HG03097 (cell line): ENCODE measurements at regions not wholly inside any gene's neighbourhood (a gene's known extent, or its start where the extent isn't known, plus 50 kb on each side); places are given as distances from the start of the nearest gene placed in this dataset.

Experiments
- ATAC-seq: cut with Tn5 transposase; IDR thresholded peaks from one replicate; pipeline ENCODE4 v1.9.1; 2021; ENCODE audit not compliant: unreplicated experiment, low FRiP score

GRCh38 chr13:99863789-99864626 lies 107.6 kb downstream of the ZIC5 start:
- no peak for ATAC-seq

DNA sequence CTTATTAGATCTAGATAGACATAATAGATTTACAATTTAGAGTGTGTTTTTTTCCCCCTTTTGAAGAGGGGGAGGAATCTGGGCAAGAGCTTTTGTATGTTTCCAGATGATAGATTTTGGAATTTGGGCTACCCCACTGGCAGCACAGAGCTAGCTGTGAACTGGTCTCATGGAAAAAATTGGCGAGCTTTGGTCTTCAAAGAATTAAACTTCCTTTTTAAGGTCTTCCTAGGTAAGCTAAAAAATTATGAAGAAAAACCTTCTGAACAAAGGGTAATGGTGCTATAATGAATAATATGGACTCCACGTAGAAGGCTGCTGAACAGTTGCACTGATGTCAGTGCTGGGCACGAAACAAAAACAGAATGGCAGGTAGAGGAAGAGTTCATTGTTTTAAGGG lies 109.3 kb downstream of the ZIC5 start:
- ATAC-seq, result no peak

- no peak for ATAC-seq
Measured at GRCh38 chr13:99861771-99862170, 109.8 kb downstream of the ZIC5 start.

GRCh38 chr13:99860745-99861144 lies 110.8 kb downstream of the ZIC5 start:
- ATAC-seq, result no peak

GRCh38 chr13:99859178-99860177 lies 112.1 kb downstream of the ZIC5 start:
- ATAC-seq, result peak; percentile 82

- ATAC-seq, result no peak
Measured at GRCh38 chr13:99857738-99858137, 113.8 kb downstream of the ZIC5 start.

DNA sequence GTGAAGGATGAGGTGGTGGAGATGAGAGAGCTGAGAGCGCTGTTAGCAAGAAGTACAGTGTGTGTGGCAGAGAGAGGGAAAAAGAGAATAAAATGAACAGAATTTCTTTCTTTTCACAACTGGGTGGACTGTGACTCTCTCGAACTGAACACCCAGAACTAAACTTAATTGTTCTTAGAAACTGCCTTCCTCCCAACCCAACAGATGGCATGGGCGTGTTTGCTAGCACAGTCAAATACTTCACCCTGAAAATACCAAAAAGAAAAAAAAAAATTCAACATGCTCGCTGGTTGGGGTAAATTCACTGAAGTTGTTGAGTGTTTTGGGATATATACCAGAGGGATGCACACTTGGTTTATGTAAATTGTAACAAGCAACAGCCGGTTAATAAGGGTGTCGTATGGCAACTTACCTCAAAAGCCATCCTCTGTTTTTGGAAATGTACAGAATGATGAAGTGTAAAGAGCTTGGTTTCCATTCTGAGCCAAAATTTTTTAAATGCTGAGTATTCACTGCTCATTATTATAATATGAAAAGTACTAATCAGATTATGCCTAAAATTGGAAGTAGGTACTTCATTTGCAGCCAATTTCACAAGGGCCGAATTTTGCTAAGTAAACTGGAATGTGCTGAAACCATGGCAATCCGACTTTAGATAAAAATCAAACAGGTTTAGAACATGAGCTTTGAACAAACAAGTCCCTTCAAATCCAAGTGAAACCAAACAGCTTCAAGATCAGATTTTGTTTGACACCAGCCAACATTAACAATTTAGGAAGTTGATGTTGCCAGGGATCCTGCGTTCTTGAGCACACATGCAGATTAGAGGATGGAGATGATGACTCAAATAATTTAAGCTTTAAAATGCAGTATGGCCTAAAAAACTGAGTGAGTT lies 115.8 kb downstream of the ZIC5 start:
- ATAC-seq, result no peak

DNA sequence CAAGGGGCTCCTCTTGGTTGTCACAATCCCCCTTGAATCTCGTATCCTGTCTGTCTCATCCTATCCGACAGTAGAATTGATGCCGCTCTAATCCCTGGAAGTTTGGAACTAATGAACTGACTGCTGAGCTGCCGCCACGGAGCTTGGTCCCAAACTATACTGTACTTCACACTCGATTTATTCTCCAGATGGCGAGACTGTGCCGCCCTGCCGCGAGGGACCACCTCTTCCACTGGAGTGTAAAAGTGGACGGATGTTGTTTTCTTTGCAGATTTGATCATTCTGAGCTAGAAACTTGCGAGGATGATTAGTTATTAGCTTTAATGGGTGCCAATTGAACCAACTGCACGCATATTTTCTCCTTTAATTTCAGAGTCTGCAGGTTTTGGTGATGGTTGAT lies 117.2 kb downstream of the ZIC5 start:
- ATAC-seq, result no peak

DNA sequence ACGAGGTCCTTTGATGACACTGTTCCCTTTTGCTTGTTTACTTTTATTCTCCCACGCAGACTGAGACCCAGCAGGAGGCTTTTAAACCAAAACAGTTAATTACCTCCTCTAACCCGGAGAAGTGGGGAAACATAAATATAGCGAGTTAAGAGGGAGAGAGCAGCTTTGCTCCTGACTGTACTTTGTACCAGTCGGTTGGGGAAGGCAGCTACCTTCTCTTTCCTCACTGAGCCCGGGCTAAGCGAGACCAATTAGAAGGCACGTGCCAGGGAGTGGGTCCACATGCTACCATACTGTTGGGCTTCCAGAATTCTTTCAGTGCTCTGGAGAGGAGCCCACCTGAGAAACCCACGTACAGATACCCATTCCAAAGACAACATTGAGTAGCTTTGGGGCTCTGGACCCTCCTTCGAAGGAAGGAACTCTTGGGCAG lies 124.2 kb downstream of the ZIC5 start:
- ATAC-seq, result no peak

GRCh38 chr13:99845161-99845874 lies 126.2 kb downstream of the ZIC5 start:
- ATAC-seq, result no peak

GRCh38 chr13:99844421-99844820 lies 127.1 kb downstream of the ZIC5 start:
- no peak for ATAC-seq

- ATAC-seq, result no peak
Measured at GRCh38 chr13:99843872-99844271, 127.7 kb downstream of the ZIC5 start.

DNA sequence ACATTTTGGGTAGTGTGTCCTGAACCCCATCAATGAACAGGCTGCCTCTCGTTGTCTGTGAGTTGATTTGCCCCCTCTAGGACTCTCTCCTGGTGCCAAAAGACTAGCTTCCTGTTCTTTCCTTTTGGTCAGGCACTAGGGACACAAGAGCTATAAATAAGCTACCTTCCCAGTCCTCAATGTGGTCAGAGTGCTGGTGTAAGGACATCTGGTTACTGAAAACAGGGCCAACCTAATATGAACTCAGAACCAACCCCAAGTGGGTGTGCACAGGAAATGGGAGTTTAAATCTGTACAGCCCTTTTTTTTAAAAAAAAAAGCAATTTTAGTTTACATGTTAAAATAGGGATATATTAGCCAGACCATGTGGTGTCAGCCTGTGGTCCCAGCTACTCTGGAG lies 129.2 kb downstream of the ZIC5 start:
- ATAC-seq, result no peak

- ATAC-seq, result no peak
Measured at GRCh38 chr13:99836291-99836690, 135.3 kb downstream of the ZIC5 start.

DNA sequence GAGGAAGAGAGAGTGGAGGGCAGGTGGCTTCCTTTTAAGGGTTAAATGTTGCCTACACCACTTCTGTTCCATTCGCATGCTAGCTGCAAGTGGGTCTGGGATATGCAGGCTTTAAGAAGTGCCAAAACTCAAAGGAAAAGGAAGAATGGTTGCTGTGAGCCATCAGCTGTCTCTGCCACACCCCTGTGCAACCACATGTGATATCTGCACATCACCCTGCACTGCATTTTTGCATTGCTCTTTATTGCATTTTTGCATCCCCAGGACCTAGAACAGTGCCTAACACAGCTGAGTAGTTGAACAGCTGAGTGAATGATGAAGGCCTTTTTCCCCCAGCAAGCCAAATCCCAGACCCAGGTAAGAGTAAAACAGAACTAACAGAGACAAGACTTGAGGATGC lies 136.1 kb downstream of the ZIC5 start:
- ATAC-seq, result no peak

DNA sequence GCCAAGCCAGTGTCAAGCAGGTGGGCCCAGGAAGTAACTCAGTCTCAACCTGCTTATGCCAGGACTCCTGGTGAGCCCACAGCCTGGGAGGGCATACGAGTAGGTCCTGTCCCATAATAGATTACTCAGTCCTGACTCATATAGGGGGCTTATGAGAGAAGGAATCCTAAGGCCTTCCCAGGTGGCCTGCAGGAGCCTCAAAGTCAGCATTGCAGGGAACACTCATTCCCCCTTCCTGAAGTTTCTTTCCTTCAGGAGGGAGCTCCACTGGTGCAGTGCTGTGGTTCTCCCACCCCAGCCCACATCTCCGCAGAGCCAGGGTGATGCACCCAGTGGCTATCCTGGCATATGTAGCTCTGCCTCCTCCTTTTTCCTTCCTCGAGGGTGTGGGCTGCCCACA lies 137.3 kb downstream of the ZIC5 start:
- ATAC-seq, result no peak

- no peak for ATAC-seq
Measured at GRCh38 chr13:99832347-99832746, 139.2 kb downstream of the ZIC5 start.

- ATAC-seq, result no peak
Measured at GRCh38 chr13:99830931-99831330, 140.6 kb downstream of the ZIC5 start.

DNA sequence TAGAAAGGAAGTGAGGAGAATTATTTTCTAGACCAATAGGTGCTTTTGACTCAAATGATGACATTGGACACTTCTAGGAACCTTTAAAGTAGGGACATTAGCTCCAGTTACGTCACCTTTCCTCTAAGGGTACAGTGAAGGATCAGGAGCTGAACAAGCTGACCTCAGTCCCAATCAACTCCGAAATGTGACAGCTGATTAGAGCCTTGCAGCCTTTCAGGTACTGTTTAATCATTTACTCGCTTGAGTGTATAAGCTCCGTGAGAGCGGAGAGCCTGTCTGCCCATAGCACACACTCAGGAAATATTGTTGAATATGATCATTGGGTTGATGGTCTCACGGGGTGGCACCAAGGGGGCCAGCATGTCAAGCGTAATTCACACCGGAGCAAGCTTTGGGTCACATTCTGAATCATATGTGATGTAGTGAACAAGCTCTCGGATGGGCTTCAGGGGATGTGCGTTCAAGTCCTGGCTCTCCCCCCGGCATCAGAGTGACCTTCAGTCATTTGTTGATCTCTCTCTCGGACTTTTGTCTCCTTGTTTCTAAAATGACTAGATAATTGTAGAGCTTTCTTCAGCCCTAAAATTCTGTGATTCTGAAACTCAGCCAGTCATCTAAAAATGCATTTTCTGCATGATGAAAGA lies 141.9 kb downstream of the ZIC5 start:
- ATAC-seq, result no peak
